ENCODE measurements at regions not wholly inside any gene's neighbourhood (a gene's known extent, or its start where the extent isn't known, plus 50 kb on each side); places are given as distances from the start of the nearest gene placed in this dataset.

DNA sequence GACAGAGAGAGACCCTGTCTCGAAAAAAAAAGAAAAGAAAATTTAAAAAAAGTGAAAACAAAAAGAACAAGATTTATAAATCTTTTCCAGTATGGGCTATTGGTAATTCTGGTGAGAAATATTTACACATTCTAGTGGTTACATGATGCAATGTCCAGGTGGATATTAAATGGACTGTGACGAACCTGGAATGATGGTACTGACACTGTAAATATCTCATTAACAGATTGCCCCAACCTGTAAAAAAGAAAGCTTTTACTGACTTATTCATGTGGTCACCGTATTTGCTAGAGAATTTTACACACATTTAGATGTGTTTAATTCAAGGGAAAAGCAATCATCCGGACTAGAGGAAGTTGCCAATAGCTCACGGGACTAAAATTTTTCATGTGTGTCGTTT is 162.1 kb upstream of the LRIG1 start:
- Histone ChIP-seq H3K27me3 (ENCODE audit: insufficient read depth, low read length) (no peaks in the 10 kb centered on the region), H3K36me3 (ENCODE audit: insufficient read depth, low read length) (no peaks in the 10 kb centered on the region), H3K9me3 (ENCODE audit: insufficient read depth, low read depth, low read length) (no peaks in the 10 kb centered on the region), H3K27ac (ENCODE audit: low read depth, low read length) (no peak overlapping the region), H3K4me3 (ENCODE audit: low read length) (no peak overlapping the region), H3K4me1 (ENCODE audit: insufficient read depth, low read length) (no peaks in the 10 kb centered on the region), H3K9ac (ENCODE audit: low read depth, low read length) (no peak overlapping the region)
- 90% methylated on average over 6 of the region's 6 CpGs for WGBS

GRCh38 chr3:66665021-66665695 is 164.3 kb upstream of the LRIG1 start:
- 89% methylated on average over 5 of the region's 5 CpGs for WGBS
- Histone ChIP-seq H3K4me3 (ENCODE audit: low read length) (no peak overlapping the region), H3K9me3 (ENCODE audit: insufficient read depth, low read depth, low read length) (no peaks in the 10 kb centered on the region), H3K4me1 (ENCODE audit: insufficient read depth, low read length) (no peaks in the 10 kb centered on the region), H3K27me3 (ENCODE audit: insufficient read depth, low read length) (no peaks in the 10 kb centered on the region), H3K36me3 (ENCODE audit: insufficient read depth, low read length) (no peaks in the 10 kb centered on the region), H3K27ac (ENCODE audit: low read depth, low read length) (no peak overlapping the region), H3K9ac (ENCODE audit: low read depth, low read length) (no peak overlapping the region)

- no peak overlapping the region for H3K27ac ChIP-seq (ENCODE audit: low read depth, low read length)
- no peaks in the 10 kb centered on the region for H3K27me3 ChIP-seq (ENCODE audit: insufficient read depth, low read length)
- H3K4me1 ChIP-seq (ENCODE audit: insufficient read depth, low read length), result no peaks in the 10 kb centered on the region
- no peaks in the 10 kb centered on the region for H3K36me3 ChIP-seq (ENCODE audit: insufficient read depth, low read length)
- no peak overlapping the region for H3K9ac ChIP-seq (ENCODE audit: low read depth, low read length)
- H3K9me3 ChIP-seq (ENCODE audit: insufficient read depth, low read depth, low read length), result no peaks in the 10 kb centered on the region
- no peak overlapping the region for H3K4me3 ChIP-seq (ENCODE audit: low read length)
These were observed 165.5 kb upstream of the LRIG1 start for GRCh38 chr3:66666362-66666761.

DNA sequence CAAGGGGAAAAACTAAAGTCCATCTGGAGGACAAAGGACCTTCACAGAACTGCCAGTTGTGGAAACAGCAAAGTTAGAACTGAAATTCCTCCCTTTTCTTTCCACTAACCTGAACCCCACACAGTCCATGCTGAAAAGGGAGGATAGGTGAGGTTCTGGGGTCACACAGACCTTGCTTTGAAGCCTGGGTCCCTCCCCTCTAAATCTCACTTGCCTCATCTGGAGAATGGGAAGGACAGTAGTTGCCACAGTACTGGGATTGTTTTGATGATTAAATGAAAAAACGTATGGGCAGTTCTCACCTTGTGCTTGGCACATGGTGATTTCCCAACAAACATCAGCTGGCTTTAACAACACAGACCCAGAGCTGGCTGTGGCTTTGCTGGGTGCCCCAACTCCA is 166.4 kb upstream of the LRIG1 start:
- Histone ChIP-seq H3K9me3 (ENCODE audit: insufficient read depth, low read depth, low read length) (no peaks in the 10 kb centered on the region), H3K9ac (ENCODE audit: low read depth, low read length) (no peak overlapping the region), H3K27me3 (ENCODE audit: insufficient read depth, low read length) (no peaks in the 10 kb centered on the region), H3K4me1 (ENCODE audit: insufficient read depth, low read length) (no peaks in the 10 kb centered on the region), H3K27ac (ENCODE audit: low read depth, low read length) (no peak overlapping the region), H3K36me3 (ENCODE audit: insufficient read depth, low read length) (no peaks in the 10 kb centered on the region), H3K4me3 (ENCODE audit: low read length) (no peak overlapping the region)
- 75% methylated on average over 1 of the region's 1 CpG for WGBS

DNA sequence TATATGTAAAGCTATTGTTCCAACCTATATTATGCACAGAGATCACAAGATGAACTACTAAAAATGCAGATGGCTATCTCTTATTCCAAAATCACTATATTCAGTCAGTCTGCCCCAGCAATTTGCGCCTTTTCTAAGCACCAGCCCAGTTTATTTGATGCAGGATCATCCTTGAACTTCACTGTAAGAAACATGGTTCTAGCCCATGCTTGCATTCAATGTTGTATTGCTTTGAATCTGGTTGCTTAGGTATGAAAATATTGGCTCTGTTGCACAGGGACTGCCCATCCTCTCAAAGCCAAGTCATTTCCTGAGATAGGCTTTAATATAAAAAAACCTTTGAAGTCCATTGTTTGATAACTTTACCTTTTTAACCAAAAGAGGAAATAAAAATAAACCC is 170.5 kb upstream of the LRIG1 start:
- Histone ChIP-seq H3K4me3 (ENCODE audit: low read length) (no peak overlapping the region), H3K36me3 (ENCODE audit: insufficient read depth, low read length) (no peaks in the 10 kb centered on the region), H3K27me3 (ENCODE audit: insufficient read depth, low read length) (no peaks in the 10 kb centered on the region), H3K9me3 (ENCODE audit: insufficient read depth, low read depth, low read length) (no peaks in the 10 kb centered on the region), H3K4me1 (ENCODE audit: insufficient read depth, low read length) (no peaks in the 10 kb centered on the region), H3K9ac (ENCODE audit: low read depth, low read length) (no peak overlapping the region), H3K27ac (ENCODE audit: low read depth, low read length) (no peak overlapping the region)
- 84% methylated on average over 1 of the region's 1 CpG for WGBS

DNA sequence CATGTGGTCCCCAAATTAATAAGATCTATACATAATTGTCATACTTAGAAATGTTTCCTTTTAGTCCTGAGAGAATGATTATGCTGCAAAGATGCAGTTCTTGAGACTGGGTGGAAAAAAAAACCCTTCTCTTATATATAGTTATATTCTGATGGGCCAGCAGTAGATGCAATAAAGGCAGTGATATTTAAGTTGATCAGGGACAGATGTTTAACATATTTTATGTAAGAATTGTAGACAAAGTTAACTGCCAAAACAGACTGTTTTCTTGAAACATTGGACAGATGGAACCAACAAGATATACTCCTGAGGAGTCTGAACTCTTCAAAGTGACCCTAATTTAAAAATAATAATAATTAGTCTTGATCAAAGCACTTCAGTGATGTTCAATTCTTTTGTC is 172.0 kb upstream of the LRIG1 start:
- H3K27ac ChIP-seq (ENCODE audit: low read depth, low read length), result no peak overlapping the region
- H3K36me3 ChIP-seq (ENCODE audit: insufficient read depth, low read length), result no peaks in the 10 kb centered on the region
- no peak overlapping the region for H3K4me3 ChIP-seq (ENCODE audit: low read length)
- H3K9me3 ChIP-seq (ENCODE audit: insufficient read depth, low read depth, low read length), result no peaks in the 10 kb centered on the region
- no peaks in the 10 kb centered on the region for H3K27me3 ChIP-seq (ENCODE audit: insufficient read depth, low read length)
- no peak overlapping the region for H3K9ac ChIP-seq (ENCODE audit: low read depth, low read length)
- no peaks in the 10 kb centered on the region for H3K4me1 ChIP-seq (ENCODE audit: insufficient read depth, low read length)

DNA sequence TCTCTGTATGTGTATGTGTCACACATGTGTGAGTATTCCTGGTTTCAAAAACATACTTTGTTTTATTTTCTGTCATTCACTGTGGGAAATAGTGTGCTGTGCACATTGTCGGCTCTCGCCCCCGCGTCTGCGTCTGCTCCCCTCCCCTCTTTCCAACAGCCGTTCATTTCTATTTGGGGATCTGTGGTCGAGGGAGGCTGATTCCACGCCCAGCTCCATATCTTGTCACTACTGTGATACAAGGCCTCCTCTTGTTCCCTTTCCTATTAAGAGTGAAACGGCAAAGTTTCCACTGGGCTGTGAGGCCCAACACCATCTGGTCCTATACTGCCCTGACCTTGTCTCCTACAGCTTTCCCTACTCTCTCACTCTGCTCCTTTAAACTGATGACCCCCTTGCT is 172.5 kb upstream of the LRIG1 start:
- Histone ChIP-seq H3K9ac (ENCODE audit: low read depth, low read length) (no peak overlapping the region), H3K27ac (ENCODE audit: low read depth, low read length) (no peak overlapping the region), H3K27me3 (ENCODE audit: insufficient read depth, low read length) (no peaks in the 10 kb centered on the region), H3K36me3 (ENCODE audit: insufficient read depth, low read length) (no peaks in the 10 kb centered on the region), H3K4me1 (ENCODE audit: insufficient read depth, low read length) (no peaks in the 10 kb centered on the region), H3K9me3 (ENCODE audit: insufficient read depth, low read depth, low read length) (no peaks in the 10 kb centered on the region), H3K4me3 (ENCODE audit: low read length) (no peak overlapping the region)
- WGBS, result 96% methylated on average over 9 of the region's 9 CpGs

GRCh38 chr3:66675366-66675765 is 174.5 kb upstream of the LRIG1 start:
- H3K4me3 ChIP-seq (ENCODE audit: low read length), result no peak overlapping the region
- no peaks in the 10 kb centered on the region for H3K9me3 ChIP-seq (ENCODE audit: insufficient read depth, low read depth, low read length)
- no peaks in the 10 kb centered on the region for H3K36me3 ChIP-seq (ENCODE audit: insufficient read depth, low read length)
- H3K27ac ChIP-seq (ENCODE audit: low read depth, low read length), result no peak overlapping the region
- no peaks in the 10 kb centered on the region for H3K4me1 ChIP-seq (ENCODE audit: insufficient read depth, low read length)
- H3K27me3 ChIP-seq (ENCODE audit: insufficient read depth, low read length), result no peaks in the 10 kb centered on the region
- no peak overlapping the region for H3K9ac ChIP-seq (ENCODE audit: low read depth, low read length)
- WGBS, result 82% methylated on average over 1 of the region's 1 CpG

GRCh38 chr3:66692042-66692765 is 191.4 kb upstream of the LRIG1 start:
- 94% methylated on average over 5 of the region's 5 CpGs for WGBS
- Histone ChIP-seq H3K27ac (ENCODE audit: low read depth, low read length) (no peak overlapping the region), H3K9ac (ENCODE audit: low read depth, low read length) (no peak overlapping the region), H3K27me3 (ENCODE audit: insufficient read depth, low read length) (no peaks in the 10 kb centered on the region), H3K36me3 (ENCODE audit: insufficient read depth, low read length) (no peaks in the 10 kb centered on the region), H3K4me3 (ENCODE audit: low read length) (no peak overlapping the region), H3K4me1 (ENCODE audit: insufficient read depth, low read length) (no peaks in the 10 kb centered on the region), H3K9me3 (ENCODE audit: insufficient read depth, low read depth, low read length) (no peaks in the 10 kb centered on the region)

GRCh38 chr3:66692766-66693150 is 191.9 kb upstream of the LRIG1 start:
- H3K4me1 ChIP-seq (ENCODE audit: insufficient read depth, low read length), result no peaks in the 10 kb centered on the region
- 92% methylated on average over 5 of the region's 5 CpGs for WGBS
- H3K4me3 ChIP-seq (ENCODE audit: low read length), result no peak overlapping the region
- H3K9ac ChIP-seq (ENCODE audit: low read depth, low read length), result no peak overlapping the region
- H3K9me3 ChIP-seq (ENCODE audit: insufficient read depth, low read depth, low read length), result no peaks in the 10 kb centered on the region
- no peak overlapping the region for H3K27ac ChIP-seq (ENCODE audit: low read depth, low read length)
- no peaks in the 10 kb centered on the region for H3K27me3 ChIP-seq (ENCODE audit: insufficient read depth, low read length)
- no peaks in the 10 kb centered on the region for H3K36me3 ChIP-seq (ENCODE audit: insufficient read depth, low read length)

GRCh38 chr3:66693461-66694031 is 192.7 kb upstream of the LRIG1 start:
- no peak overlapping the region for H3K27ac ChIP-seq (ENCODE audit: low read depth, low read length)
- H3K4me3 ChIP-seq (ENCODE audit: low read length), result no peak overlapping the region
- H3K9me3 ChIP-seq (ENCODE audit: insufficient read depth, low read depth, low read length), result no peaks in the 10 kb centered on the region
- H3K36me3 ChIP-seq (ENCODE audit: insufficient read depth, low read length), result no peaks in the 10 kb centered on the region
- H3K9ac ChIP-seq (ENCODE audit: low read depth, low read length), result no peak overlapping the region
- no peaks in the 10 kb centered on the region for H3K4me1 ChIP-seq (ENCODE audit: insufficient read depth, low read length)
- WGBS, result 83% methylated on average over 10 of the region's 10 CpGs
- no peaks in the 10 kb centered on the region for H3K27me3 ChIP-seq (ENCODE audit: insufficient read depth, low read length)

Data from HUES64 (cell line).